ENCODE measurements at regions not wholly inside any gene's neighbourhood (a gene's known extent, or its start where the extent isn't known, plus 50 kb on each side); places are given as distances from the start of the nearest gene placed in this dataset.

DNA sequence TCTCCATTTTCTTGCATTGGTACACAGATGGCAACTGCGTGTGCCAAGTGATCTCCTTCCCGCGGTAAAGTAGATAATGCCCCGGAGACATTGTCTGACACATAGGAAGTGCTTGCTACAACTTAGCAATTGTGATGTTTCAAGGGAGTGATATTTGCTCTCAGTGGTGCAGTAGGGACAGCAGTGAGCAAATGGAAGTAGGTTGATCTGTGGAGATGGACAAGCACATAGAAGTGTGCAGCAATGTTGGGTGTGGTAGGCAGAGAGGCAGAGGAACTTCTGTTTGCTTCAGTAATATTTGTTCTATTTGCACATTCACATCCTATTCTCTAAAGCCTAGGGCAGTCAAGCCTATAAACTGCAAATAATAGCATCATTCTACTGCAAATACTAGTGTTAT lies 846.7 kb upstream of the PRKX start:
- TF ChIP-seq, protein P1, sequence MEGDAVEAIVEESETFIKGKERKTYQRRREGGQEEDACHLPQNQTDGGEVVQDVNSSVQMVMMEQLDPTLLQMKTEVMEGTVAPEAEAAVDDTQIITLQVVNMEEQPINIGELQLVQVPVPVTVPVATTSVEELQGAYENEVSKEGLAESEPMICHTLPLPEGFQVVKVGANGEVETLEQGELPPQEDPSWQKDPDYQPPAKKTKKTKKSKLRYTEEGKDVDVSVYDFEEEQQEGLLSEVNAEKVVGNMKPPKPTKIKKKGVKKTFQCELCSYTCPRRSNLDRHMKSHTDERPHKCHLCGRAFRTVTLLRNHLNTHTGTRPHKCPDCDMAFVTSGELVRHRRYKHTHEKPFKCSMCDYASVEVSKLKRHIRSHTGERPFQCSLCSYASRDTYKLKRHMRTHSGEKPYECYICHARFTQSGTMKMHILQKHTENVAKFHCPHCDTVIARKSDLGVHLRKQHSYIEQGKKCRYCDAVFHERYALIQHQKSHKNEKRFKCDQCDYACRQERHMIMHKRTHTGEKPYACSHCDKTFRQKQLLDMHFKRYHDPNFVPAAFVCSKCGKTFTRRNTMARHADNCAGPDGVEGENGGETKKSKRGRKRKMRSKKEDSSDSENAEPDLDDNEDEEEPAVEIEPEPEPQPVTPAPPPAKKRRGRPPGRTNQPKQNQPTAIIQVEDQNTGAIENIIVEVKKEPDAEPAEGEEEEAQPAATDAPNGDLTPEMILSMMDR (conservative IDR thresholded peaks at IDR 0.05; ENCODE audit: low read depth, low read length) = no peak
- TF ChIP-seq EZH2 (IDR thresholded peaks at IDR 0.05; ENCODE audit: low read length, unreplicated experiment) = no peak
- TF ChIP-seq EZH2phosphoT487 (IDR thresholded peaks at IDR 0.05; ENCODE audit: borderline replicate concordance, low read length) = no peak
